Subcutaneous abdominal adipose tissue (tissue), 5 donors: ENCODE measurements at regions not wholly inside any gene's neighbourhood (a gene's known extent, or its start where the extent isn't known, plus 50 kb on each side); places are given as distances from the start of the nearest gene placed in this dataset.
"Not testable (repeated sequence)": the region's sequence is repeated elsewhere in the genome, so short reads cannot be mapped to it uniquely, and the experiment has no call there.

Experiments
- H3K27ac ChIP-seq: one replicate; pipeline ENCODE4 v1.7.0; 2013; ENCODE audit warnings: low read depth, mild to moderate bottlenecking, inconsistent platforms, low read length, moderate library complexity
- H3K27me3 ChIP-seq, 5 donors: one replicate each; pipeline ENCODE4 v1.7.0; 2013; ENCODE audit warnings: low read length in 5 of 5, inconsistent platforms in 1 of 5; ENCODE audit not compliant: control insufficient read depth in 5 of 5, insufficient read depth in 4 of 5
- H3K36me3 ChIP-seq, 5 donors: one replicate each; pipeline ENCODE4 v1.7.0; 2013; ENCODE audit warnings: low read length in 5 of 5; ENCODE audit not compliant: control insufficient read depth in 5 of 5, insufficient read depth in 5 of 5
- H3K4me1 ChIP-seq, 5 donors: one replicate each; pipeline ENCODE4 v1.7.0; 2013; ENCODE audit warnings: low read length in 5 of 5, mild to moderate bottlenecking in 3 of 5, moderate library complexity in 1 of 5; ENCODE audit not compliant: control insufficient read depth in 5 of 5, insufficient read depth in 5 of 5
- H3K4me3 ChIP-seq, 5 donors: one replicate each; pipeline ENCODE4 v1.7.0; 2013; ENCODE audit warnings: low read length in 5 of 5, low read depth in 1 of 5
- H3K9ac ChIP-seq, 5 donors: one replicate each; pipeline ENCODE4 v1.7.0; 2013; ENCODE audit warnings: low read length in 5 of 5, mild to moderate bottlenecking in 4 of 5, moderate library complexity in 3 of 5
- H3K9me3 ChIP-seq, 5 donors: one replicate each; pipeline ENCODE4 v1.7.0; 2013; ENCODE audit warnings: low read length in 5 of 5; ENCODE audit not compliant: control insufficient read depth in 5 of 5
- donor health status: healthy.
- donor health status: healthy.
- donor health status: healthy.
- donor health status: healthy.
- donor health status: healthy.

GRCh38 chr12:96085475-96085874 is 50.1 kb upstream of the LTA4H start:
- no peaks in the 10 kb centered on the region for H3K9me3 ChIP-seq
- no peaks in the 10 kb centered on the region for H3K27me3 ChIP-seq
- H3K9ac ChIP-seq = no peak overlapping the region
- H3K4me1 ChIP-seq = no peaks in the 10 kb centered on the region
- H3K27ac ChIP-seq = no peak overlapping the region
- no peaks in the 10 kb centered on the region for H3K36me3 ChIP-seq
- no peak overlapping the region for H3K4me3 ChIP-seq

- H3K4me3 ChIP-seq, H3K36me3 ChIP-seq, H3K27me3 ChIP-seq, H3K9me3 ChIP-seq, H3K27ac ChIP-seq, H3K9ac ChIP-seq, H3K4me1 ChIP-seq: not testable (repeated sequence)
These were observed 50.8 kb upstream of the LTA4H start for GRCh38 chr12:96086190-96086589.

- Histone ChIP-seq H3K4me1 (peaks cover 0 to 16% (median 0%) of the 10 kb centered on the region in 5 donors), H3K4me3 (no peak overlapping the region)
These were observed 56.4 kb upstream of the LTA4H start for GRCh38 chr12:96091833-96092232.

DNA sequence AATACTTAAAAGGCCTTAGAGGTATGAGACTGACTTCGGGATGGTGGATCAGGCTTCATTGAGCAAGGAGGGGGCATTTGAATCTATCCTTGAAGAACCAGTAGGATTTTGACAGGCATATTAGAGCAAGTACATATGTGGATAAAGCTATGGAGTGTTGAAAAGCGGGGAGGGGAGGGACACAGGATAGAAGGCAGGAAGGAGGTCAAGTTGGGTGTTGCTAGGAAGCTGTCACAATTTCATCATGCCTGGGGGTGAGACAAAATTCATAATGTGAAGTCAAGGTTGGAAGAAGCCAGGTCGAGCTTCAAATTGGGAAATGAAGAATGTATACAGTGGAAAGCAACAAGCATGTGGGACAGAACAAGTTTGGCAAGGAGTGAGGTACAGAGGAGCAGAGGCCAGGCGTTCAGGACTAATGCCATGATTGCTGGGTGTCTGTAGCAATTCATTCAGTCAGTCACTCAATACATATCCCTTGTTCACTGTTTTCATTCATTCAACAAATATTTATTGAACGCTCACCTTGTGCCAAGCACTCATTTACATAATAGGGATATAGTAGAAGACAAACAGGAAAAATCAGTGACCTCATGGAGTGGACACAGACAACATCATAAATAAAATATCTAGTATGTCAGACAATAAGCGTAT is 58.3 kb upstream of the LTA4H start:
- H3K4me1 ChIP-seq = peaks cover 0 to 19% (median 0%) of the 10 kb centered on the region in 5 donors
- no peaks in the 10 kb centered on the region for H3K36me3 ChIP-seq
- H3K27ac ChIP-seq = no peak overlapping the region
- no peak overlapping the region for H3K9ac ChIP-seq
- no peak overlapping the region for H3K4me3 ChIP-seq
- no peaks in the 10 kb centered on the region for H3K27me3 ChIP-seq
- H3K9me3 ChIP-seq = peaks cover 0 to 4% (median 0%) of the 10 kb centered on the region in 5 donors

More at GRCh38 chr12:96091833-96092232, 56.4 kb upstream of the LTA4H start:
- Histone ChIP-seq H3K27me3 (no peaks in the 10 kb centered on the region), H3K9me3 (peaks cover 0 to 4% (median 0%) of the 10 kb centered on the region in 5 donors), H3K27ac (no peak overlapping the region), H3K9ac (no peak overlapping the region), H3K36me3 (no peaks in the 10 kb centered on the region)

DNA sequence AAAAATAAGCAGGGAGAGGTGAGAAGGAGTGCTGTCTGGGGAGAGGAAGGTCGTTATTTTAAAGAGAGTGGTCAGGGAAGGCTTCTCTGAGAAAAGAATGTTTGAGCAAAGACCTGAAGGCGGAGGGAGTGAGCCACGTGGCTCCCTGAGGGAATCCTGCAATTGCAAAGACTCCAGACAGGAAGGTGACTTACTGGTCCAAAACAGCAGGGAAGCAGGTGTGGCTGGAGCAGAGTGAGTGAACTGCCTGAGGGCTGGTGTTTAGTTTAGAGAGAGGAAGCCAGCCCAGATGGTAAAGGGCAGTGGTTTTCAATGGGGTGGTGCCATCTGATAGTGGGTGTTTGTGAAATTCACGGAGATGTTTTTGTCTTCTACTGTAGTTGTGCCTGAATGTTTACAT is 58.8 kb upstream of the LTA4H start:
- H3K27ac ChIP-seq = no peak overlapping the region
- H3K4me1 ChIP-seq = peaks cover 0 to 25% (median 0%) of the 10 kb centered on the region in 5 donors
- H3K4me3 ChIP-seq = no peak overlapping the region
- H3K36me3 ChIP-seq = no peaks in the 10 kb centered on the region
- no peak overlapping the region for H3K9ac ChIP-seq
- H3K27me3 ChIP-seq = no peaks in the 10 kb centered on the region
- H3K9me3 ChIP-seq = peaks cover 0 to 4% (median 0%) of the 10 kb centered on the region in 5 donors

GRCh38 chr12:96098631-96099030 is 63.2 kb upstream of the LTA4H start:
- no peaks in the 10 kb centered on the region for H3K36me3 ChIP-seq
- no peak overlapping the region for H3K4me3 ChIP-seq
- H3K4me1 ChIP-seq = peaks cover 0 to 49% (median 5%) of the 10 kb centered on the region in 5 donors
- H3K27ac ChIP-seq = no peak overlapping the region
- H3K9me3 ChIP-seq = no peaks in the 10 kb centered on the region
- H3K9ac ChIP-seq = no peak overlapping the region
- H3K27me3 ChIP-seq = no peaks in the 10 kb centered on the region

- Histone ChIP-seq H3K27me3 (no peaks in the 10 kb centered on the region), H3K4me3 (no peak overlapping the region), H3K36me3 (no peaks in the 10 kb centered on the region), H3K27ac (no peak overlapping the region), H3K4me1 (peaks cover 0 to 43% (median 5%) of the 10 kb centered on the region in 5 donors), H3K9me3 (no peaks in the 10 kb centered on the region), H3K9ac (no peak overlapping the region)
These were observed 64.0 kb upstream of the LTA4H start for GRCh38 chr12:96099421-96099820.

- Histone ChIP-seq H3K4me3 (no peak overlapping the region), H3K27ac (no peak overlapping the region), H3K27me3 (no peaks in the 10 kb centered on the region), H3K9ac (no peak overlapping the region), H3K4me1 (peaks cover 0 to 40% (median 5%) of the 10 kb centered on the region in 5 donors), H3K9me3 (no peaks in the 10 kb centered on the region), H3K36me3 (no peaks in the 10 kb centered on the region)
These were observed 64.6 kb upstream of the LTA4H start for GRCh38 chr12:96099986-96100385.

DNA sequence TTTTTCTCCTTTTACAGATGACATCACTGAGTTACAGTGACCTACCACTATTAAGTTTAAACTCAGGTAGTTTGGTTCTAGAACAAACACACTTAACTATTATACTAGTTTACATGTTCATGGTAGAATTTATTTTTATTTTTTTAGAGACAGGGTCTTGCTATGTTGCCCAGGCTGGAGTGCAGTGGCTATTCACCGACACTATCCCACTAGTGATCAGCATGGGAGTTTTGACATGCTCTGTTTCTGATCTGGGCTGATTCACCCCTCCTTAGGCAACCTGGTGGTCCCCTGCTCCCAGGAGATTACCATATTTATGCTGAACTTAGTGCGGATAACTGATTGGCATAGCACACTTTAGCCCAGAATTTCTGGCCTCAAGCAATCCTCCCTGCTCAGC is 66.4 kb upstream of the LTA4H start:
- Histone ChIP-seq H3K9ac (no peak overlapping the region), H3K36me3 (no peaks in the 10 kb centered on the region), H3K27ac (no peak overlapping the region), H3K4me3 (no peak overlapping the region), H3K4me1 (peaks cover 0 to 42% (median 5%) of the 10 kb centered on the region in 5 donors), H3K9me3 (no peaks in the 10 kb centered on the region), H3K27me3 (no peaks in the 10 kb centered on the region)

GRCh38 chr12:96103067-96103644 is 67.8 kb upstream of the LTA4H start:
- no peak overlapping the region for H3K27ac ChIP-seq
- no peaks in the 10 kb centered on the region for H3K27me3 ChIP-seq
- no peak overlapping the region for H3K9ac ChIP-seq
- H3K36me3 ChIP-seq = no peaks in the 10 kb centered on the region
- H3K9me3 ChIP-seq = no peaks in the 10 kb centered on the region
- peak overlapping the region in 1 of 5 donors; percentile 11 for H3K4me3 ChIP-seq
- peaks cover 0 to 54% (median 5%) of the 10 kb centered on the region in 5 donors for H3K4me1 ChIP-seq
